SH-SY5Y (cell line): ENCODE measurements at regions not wholly inside any gene's neighbourhood (a gene's known extent, or its start where the extent isn't known, plus 50 kb on each side); places are given as distances from the start of the nearest gene placed in this dataset.

Experiments
- GATA2 ChIP-seq: IDR thresholded peaks from 2 replicates; pipeline ENCODE4 v1.6.1; 2011; ENCODE audit warnings: mild to moderate bottlenecking, low read depth, low read length
- GATA3 ChIP-seq: IDR thresholded peaks from 2 replicates; pipeline ENCODE4 v1.6.1; 2011; ENCODE audit warnings: low read depth, mild to moderate bottlenecking, low read length, moderate library complexity

GRCh38 chr2:51718881-51719280, 686.9 kb upstream of the NRXN1 start:
- TF ChIP-seq GATA2 (no peak), GATA3 (no peak)
